ENCODE measurements at regions not wholly inside any gene's neighbourhood (a gene's known extent, or its start where the extent isn't known, plus 50 kb on each side); places are given as distances from the start of the nearest gene placed in this dataset.

GRCh38 chr1:38763121-38763520 lies 96.5 kb downstream of the RRAGC start:
- no peak overlapping the region for H3K4me3 ChIP-seq
- no peaks in the 10 kb centered on the region; the same call in 1 of the 2 replicates for H4K20me1 ChIP-seq (replicated peaks; ENCODE audit: insufficient read depth)
- H3K27ac ChIP-seq (ENCODE audit: low read depth): no peak overlapping the region
- peaks cover 13% of the 10 kb centered on the region; the same call in 1 of the 2 replicates for H3K9me2 ChIP-seq (ENCODE audit: insufficient read depth)
- peaks cover 3% of the 10 kb centered on the region; the same call in 2 of the 3 replicates for H3K9me3 Mint-ChIP-seq
- no peak for TF ChIP-seq ZNF114 (CRISPR knock-in tag; IDR thresholded peaks at IDR 0.05)
- TF ChIP-seq ZNF331 (CRISPR knock-in tag; IDR thresholded peaks at IDR 0.05; ENCODE audit: low read depth): no peak
- no peak for TF ChIP-seq CTCF (conservative IDR thresholded peaks at IDR 0.05; ENCODE audit: low read depth in 2 of 2)
- TF ChIP-seq POLR2AphosphoS5 (IDR thresholded peaks at IDR 0.05; ENCODE audit: low read depth): no peak
- no peak for TF ChIP-seq REST (IDR thresholded peaks at IDR 0.05; ENCODE audit: unreplicated experiment)
- no peak for TF ChIP-seq JUNB (IDR thresholded peaks at IDR 0.05; ENCODE audit: unreplicated experiment)
- no peak for TF ChIP-seq CREB1 (CRISPR knock-in tag; IDR thresholded peaks at IDR 0.05; ENCODE audit: low read depth)
- TF ChIP-seq NANOG (IDR thresholded peaks at IDR 0.05; ENCODE audit: borderline replicate concordance): no peak
- no peak for TF ChIP-seq ZNF462 (CRISPR knock-in tag; IDR thresholded peaks at IDR 0.05)
- DNase-seq (ENCODE audit: low spot score) (no peak), ATAC-seq (no peak)
- no peaks in the 10 kb centered on the region for H3K36me3 Mint-ChIP-seq (ENCODE audit: low read depth)
- peaks cover 1% of the 10 kb centered on the region for H3K27me3 Mint-ChIP-seq (ENCODE audit: insufficient read depth, low read depth, poor library complexity)
- no peak overlapping the region for H3K27ac Mint-ChIP-seq
- H3K4me1 ChIP-seq (ENCODE audit: insufficient read depth): no peaks in the 10 kb centered on the region
- no peak overlapping the region for H2AFZ ChIP-seq
- H3K4me1 Mint-ChIP-seq: no peaks in the 10 kb centered on the region
- H3K4me2 ChIP-seq: no peak overlapping the region
- H3K27me3 ChIP-seq (ENCODE audit: insufficient read depth): no peaks in the 10 kb centered on the region
- H3F3A ChIP-seq (replicated peaks; ENCODE audit: low read depth): no peaks in the 10 kb centered on the region
- no peaks in the 10 kb centered on the region for H3K36me3 ChIP-seq (ENCODE audit: insufficient read depth)
- H3K4me3 Mint-ChIP-seq: no peak overlapping the region
- H3K79me2 ChIP-seq (replicated peaks; ENCODE audit: insufficient read depth): no peaks in the 10 kb centered on the region

Measured in GM23338 (cell line).